GM21825 (cell line): ENCODE measurements at regions not wholly inside any gene's neighbourhood (a gene's known extent, or its start where the extent isn't known, plus 50 kb on each side); places are given as distances from the start of the nearest gene placed in this dataset.

Source experiments
- ATAC-seq: cut with Tn5 transposase; IDR thresholded peaks from one replicate; pipeline ENCODE4 v1.9.1; 2021; ENCODE audit warnings: mild to moderate bottlenecking, moderate library complexity; ENCODE audit not compliant: unreplicated experiment

GRCh38 chr6:14423955-14424354 lies 306.4 kb downstream of the CD83 start:
- ATAC-seq = no peak

GRCh38 chr6:14425805-14426204 lies 308.2 kb downstream of the CD83 start:
- no peak for ATAC-seq

- no peak for ATAC-seq
These were observed 308.7 kb downstream of the CD83 start for GRCh38 chr6:14426281-14426680.

GRCh38 chr6:14428269-14428668 lies 310.7 kb downstream of the CD83 start:
- ATAC-seq = no peak

GRCh38 chr6:14429396-14429795 lies 311.8 kb downstream of the CD83 start:
- no peak for ATAC-seq

- ATAC-seq = no peak
These were observed 312.6 kb downstream of the CD83 start for GRCh38 chr6:14430218-14430617.

GRCh38 chr6:14431385-14432330 lies 314.1 kb downstream of the CD83 start:
- ATAC-seq = no peak

- ATAC-seq = no peak
These were observed 317.5 kb downstream of the CD83 start for GRCh38 chr6:14434916-14435690.

GRCh38 chr6:14436592-14437132 lies 319.1 kb downstream of the CD83 start:
- no peak for ATAC-seq

GRCh38 chr6:14439419-14439818 lies 321.8 kb downstream of the CD83 start:
- no peak for ATAC-seq

- no peak for ATAC-seq
These were observed 322.8 kb downstream of the CD83 start for GRCh38 chr6:14440215-14440910.

GRCh38 chr6:14440940-14441781 lies 323.6 kb downstream of the CD83 start:
- ATAC-seq = no peak

- no peak for ATAC-seq
These were observed 324.7 kb downstream of the CD83 start for GRCh38 chr6:14442242-14442641.

- no peak for ATAC-seq
These were observed 326.2 kb downstream of the CD83 start for GRCh38 chr6:14443629-14444268.

GRCh38 chr6:14444295-14444972 lies 326.9 kb downstream of the CD83 start:
- no peak for ATAC-seq

- no peak for ATAC-seq
These were observed 329.7 kb downstream of the CD83 start for GRCh38 chr6:14447240-14447639.

- no peak for ATAC-seq
These were observed 330.7 kb downstream of the CD83 start for GRCh38 chr6:14448246-14448645.

GRCh38 chr6:14450133-14450504 lies 332.5 kb downstream of the CD83 start:
- ATAC-seq = no peak

GRCh38 chr6:14450578-14450977 lies 333.0 kb downstream of the CD83 start:
- no peak for ATAC-seq
